Neural cell (in vitro differentiated cells): ENCODE measurements at regions not wholly inside any gene's neighbourhood (a gene's known extent, or its start where the extent isn't known, plus 50 kb on each side); places are given as distances from the start of the nearest gene placed in this dataset.

ENCODE experiments used
- H2AFZ ChIP-seq: fragments of 200-600, 300-800 bp; sonication (generic), shearing (Covaris generic); 2 replicates; pipeline ENCODE4 v1.6.0; 2014; ENCODE audit warnings: low read depth, mild to moderate bottlenecking, antibody characterized with exemption, low read length, moderate library complexity
- H3F3A ChIP-seq: fragments of 200-600 bp; shearing (Covaris generic); 2 replicates; pipeline ENCODE4 v1.6.1; 2016; ENCODE audit warnings: mild to moderate bottlenecking, moderate library complexity, mixed read lengths, antibody characterized with exemption, low read length; ENCODE audit not compliant: insufficient read depth, poor library complexity, severe bottlenecking
- H3K27ac ChIP-seq: fragments of 200-600, 300-800 bp; sonication (generic), shearing (Covaris generic); 2 replicates; pipeline ENCODE4 v1.5.1; 2014; ENCODE audit warnings: mild to moderate bottlenecking, low read length, moderate library complexity
- H3K27me3 ChIP-seq: fragments of 300-800, 200-600 bp; sonication (generic), shearing (Covaris generic); 2 replicates; pipeline ENCODE4 v1.6.0; 2014; ENCODE audit warnings: mild to moderate bottlenecking, low read depth, low read length, moderate library complexity; ENCODE audit not compliant: insufficient read depth
- H3K36me3 ChIP-seq: fragments of 300-800, 200-600 bp; sonication (generic), shearing (Covaris generic); 2 replicates; pipeline ENCODE4 v1.5.1; 2014; ENCODE audit warnings: mild to moderate bottlenecking, antibody characterized with exemption, low read length, moderate library complexity; ENCODE audit not compliant: insufficient read depth
- H3K4me2 ChIP-seq: fragments of 300-800, 200-600 bp; sonication (generic), shearing (Covaris generic); 2 replicates; pipeline ENCODE4 v1.6.0; 2014; ENCODE audit warnings: mild to moderate bottlenecking, low read length
- H3K4me3 ChIP-seq: fragments of 300-800, 200-600 bp; sonication (generic), shearing (Covaris generic); 2 replicates; pipeline ENCODE4 v1.5.1; 2014; ENCODE audit warnings: mild to moderate bottlenecking, low read length, moderate library complexity
- H3K79me2 ChIP-seq: fragments of 200-600 bp; shearing (Covaris generic); replicated peaks from 2 replicates; pipeline ENCODE4 v1.6.0; 2014; ENCODE audit warnings: mild to moderate bottlenecking, low read length, moderate library complexity; ENCODE audit not compliant: insufficient read depth
- H3K9ac ChIP-seq: fragments of 300-800, 200-600 bp; sonication (generic), shearing (Covaris generic); 2 replicates; pipeline ENCODE4 v1.6.1; 2016; ENCODE audit warnings: mild to moderate bottlenecking, low read length, mixed read lengths
- H3K9me2 ChIP-seq: fragments of 200-600 bp; shearing (Covaris generic); 2 replicates; pipeline ENCODE4 v1.6.1; 2016; ENCODE audit warnings: mild to moderate bottlenecking, low read length, mixed read lengths; ENCODE audit not compliant: insufficient read depth
- H3K9me3 ChIP-seq: fragments of 200-600, 300-800 bp; sonication (generic), shearing (Covaris generic); 2 replicates; pipeline ENCODE4 v1.6.1; 2016; ENCODE audit warnings: mild to moderate bottlenecking, mixed run types, low read length, moderate library complexity, mixed read lengths
- H4K20me1 ChIP-seq: fragments of 200-600 bp; shearing (Covaris generic); 2 replicates; pipeline ENCODE4 v1.6.1; 2016; ENCODE audit warnings: mild to moderate bottlenecking, mixed run types; ENCODE audit not compliant: insufficient read depth
- CTCF ChIP-seq: fragments of 450-650 bp; IDR thresholded peaks from 2 replicates; pipeline ENCODE4 v1.5.1; 2014; ENCODE audit warnings: antibody characterized with exemption, mild to moderate bottlenecking, moderate library complexity; ENCODE audit not compliant: poor library complexity, severe bottlenecking
- EP300 ChIP-seq: fragments of 450-650 bp; conservative IDR thresholded peaks from 2 replicates; pipeline ENCODE4 v1.6.1; 2014; ENCODE audit warnings: antibody characterized with exemption, mild to moderate bottlenecking, moderate library complexity; ENCODE audit not compliant: poor library complexity, severe bottlenecking
- EZH2 ChIP-seq: fragments of 200-600, 300-800 bp; shearing (Covaris generic), sonication (generic); IDR thresholded peaks from 2 replicates; pipeline ENCODE4 v1.6.1; 2014; ENCODE audit warnings: antibody characterized with exemption, low read length, borderline replicate concordance, mild to moderate bottlenecking; ENCODE audit not compliant: insufficient read depth, poor library complexity, severe bottlenecking
- MXI1 ChIP-seq: fragments of 450-650 bp; conservative IDR thresholded peaks from 2 replicates; pipeline ENCODE4 v1.6.1; 2014; ENCODE audit warnings: antibody characterized with exemption, mild to moderate bottlenecking; ENCODE audit not compliant: poor library complexity, severe bottlenecking
- POLR2AphosphoS5 ChIP-seq: IDR thresholded peaks from 2 replicates; pipeline ENCODE4 v1.6.1; 2012
- RAD21 ChIP-seq: fragments of 450-650 bp; conservative IDR thresholded peaks from 2 replicates; pipeline ENCODE4 v1.6.1; 2014; ENCODE audit warnings: antibody characterized with exemption, mild to moderate bottlenecking, moderate library complexity
- REST ChIP-seq: IDR thresholded peaks from 2 replicates; pipeline ENCODE4 v1.6.1; 2012; ENCODE audit warnings: borderline replicate concordance
- SMC3 ChIP-seq: fragments of 450-650 bp; conservative IDR thresholded peaks from 2 replicates; pipeline ENCODE4 v1.6.1; 2014; ENCODE audit warnings: antibody characterized with exemption, mild to moderate bottlenecking, moderate library complexity; ENCODE audit not compliant: poor library complexity
- TAF1 ChIP-seq: IDR thresholded peaks from 2 replicates; pipeline ENCODE4 v1.6.1; 2012; ENCODE audit warnings: low read depth

- Histone ChIP-seq H3K9me2 (no peaks in the 10 kb centered on the region), H3K4me2 (no peak overlapping the region), H3K27me3 (no peaks in the 10 kb centered on the region), H3K36me3 (no peaks in the 10 kb centered on the region), H3K9me3 (no peaks in the 10 kb centered on the region), H2AFZ (no peak overlapping the region), H3K4me3 (no peak overlapping the region), H3K27ac (no peak overlapping the region), H3K9ac (no peak overlapping the region), H3F3A (no peaks in the 10 kb centered on the region), H3K79me2 (no peaks in the 10 kb centered on the region), H4K20me1 (no peaks in the 10 kb centered on the region)
- no peak for TF ChIP-seq REST
- TF ChIP-seq CTCF = no peak
- TF ChIP-seq EP300 = no peak
- no peak for TF ChIP-seq MXI1
- no peak for TF ChIP-seq RAD21
- TF ChIP-seq SMC3 = no peak
- no peak for TF ChIP-seq EZH2
- TF ChIP-seq POLR2AphosphoS5 = no peak
These were observed 86.8 kb upstream of the HIVEP3 start for GRCh38 chr1:42005530-42005929.

DNA sequence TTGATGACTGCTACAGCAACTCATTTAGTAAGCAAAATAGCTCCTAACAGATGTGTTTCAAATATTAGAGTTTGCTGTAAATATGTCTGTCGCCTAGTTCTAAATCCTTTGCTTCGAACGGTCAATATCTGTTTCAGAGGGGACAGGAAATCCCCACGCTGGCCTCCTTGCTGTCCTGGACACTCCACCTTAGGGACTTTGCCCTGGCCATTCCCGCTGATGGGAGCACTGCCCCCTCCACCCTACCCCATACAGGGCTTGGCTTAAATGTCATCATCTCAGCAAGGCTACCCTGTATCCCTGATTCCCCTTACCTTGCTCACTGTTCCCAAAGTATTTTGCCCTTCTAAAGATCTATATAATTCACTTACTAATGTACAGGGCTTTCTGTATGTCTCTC, 86.1 kb upstream of the HIVEP3 start:
- Histone ChIP-seq H4K20me1 (no peaks in the 10 kb centered on the region), H3F3A (no peaks in the 10 kb centered on the region), H3K9ac (no peak overlapping the region), H3K4me2 (no peak overlapping the region), H3K27ac (no peak overlapping the region), H3K4me3 (no peak overlapping the region), H3K36me3 (no peaks in the 10 kb centered on the region), H3K27me3 (no peaks in the 10 kb centered on the region), H3K79me2 (no peaks in the 10 kb centered on the region), H3K9me2 (no peaks in the 10 kb centered on the region), H2AFZ (no peak overlapping the region), H3K9me3 (no peaks in the 10 kb centered on the region)
- TF ChIP-seq RAD21 = no peak
- no peak for TF ChIP-seq EP300

DNA sequence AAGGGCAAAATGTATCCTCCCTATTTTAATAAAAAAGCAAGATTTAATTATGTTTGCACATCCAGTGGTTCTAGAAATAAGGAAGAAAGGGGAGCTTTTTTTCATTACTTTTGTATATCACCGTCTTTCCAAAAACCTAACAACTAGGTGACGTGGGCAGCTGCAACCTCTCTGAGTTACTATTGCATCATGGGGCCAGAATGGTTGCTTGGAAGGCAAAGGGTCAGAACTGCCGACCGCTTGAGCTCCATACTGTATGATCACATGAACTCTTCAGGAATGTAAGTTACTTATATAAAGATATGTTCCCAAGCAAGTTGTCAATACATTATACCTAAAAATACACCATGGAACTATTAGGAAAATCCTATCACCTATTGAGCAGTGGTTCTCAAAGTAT, 85.6 kb upstream of the HIVEP3 start:
- H3K4me3 ChIP-seq = no peak overlapping the region
- no peaks in the 10 kb centered on the region for H3K36me3 ChIP-seq
- H3K9me2 ChIP-seq = no peaks in the 10 kb centered on the region
- TF ChIP-seq CTCF (no peak), POLR2AphosphoS5 (no peak), REST (no peak), SMC3 (no peak), MXI1 (no peak), TAF1 (no peak), EP300 (no peak), RAD21 (no peak), EZH2 (no peak)
- no peak overlapping the region for H2AFZ ChIP-seq
- H4K20me1 ChIP-seq = no peaks in the 10 kb centered on the region
- no peak overlapping the region for H3K9ac ChIP-seq
- H3F3A ChIP-seq = no peaks in the 10 kb centered on the region
- no peaks in the 10 kb centered on the region for H3K79me2 ChIP-seq
- no peak overlapping the region for H3K4me2 ChIP-seq
- H3K27ac ChIP-seq = no peak overlapping the region
- no peaks in the 10 kb centered on the region for H3K9me3 ChIP-seq
- H3K27me3 ChIP-seq = no peaks in the 10 kb centered on the region
